OCI-LY3 (cell line): ENCODE measurements at regions not wholly inside any gene's neighbourhood (a gene's known extent, or its start where the extent isn't known, plus 50 kb on each side); places are given as distances from the start of the nearest gene placed in this dataset.

Experiments
- H2AFZ ChIP-seq: fragments of 200-600, 300-600 bp; shearing (Covaris generic); 2 replicates; pipeline ENCODE4 v1.6.0; 2014; ENCODE audit warnings: antibody characterized with exemption, low read depth, low read length
- H3K27ac ChIP-seq: fragments of 200-600, 300-600 bp; sonication (generic); 2 replicates; pipeline ENCODE4 v1.5.1; 2014; ENCODE audit warnings: mild to moderate bottlenecking, low read length, moderate library complexity, mixed read lengths
- H3K27me3 ChIP-seq: fragments of 200-600, 300-600 bp; sonication (generic); 2 replicates; pipeline ENCODE4 v1.6.1; 2014; ENCODE audit warnings: low read depth, low read length, mixed read lengths
- H3K36me3 ChIP-seq: fragments of 200-600, 300-600 bp; sonication (generic); replicated peaks from 2 replicates; pipeline ENCODE3; 2014; ENCODE audit warnings: low read depth, low read length, mixed read lengths
- H3K4me1 ChIP-seq: fragments of 300-600, 200-600 bp; sonication (generic); 2 replicates; pipeline ENCODE4 v1.6.1; 2014; ENCODE audit warnings: low read length, mixed read lengths
- H3K4me2 ChIP-seq: fragments of 200-600, 300-600 bp; sonication (generic); 2 replicates; pipeline ENCODE4 v1.6.1; 2014; ENCODE audit warnings: low read length, mixed read lengths
- H3K4me3 ChIP-seq: fragments of 300-600, 200-600 bp; sonication (generic); 2 replicates; pipeline ENCODE4 v1.5.1; 2014; ENCODE audit warnings: antibody characterized with exemption, mild to moderate bottlenecking, low read length, moderate library complexity
- H3K79me2 ChIP-seq: fragments of 300-600, 200-600 bp; shearing (Covaris generic); 2 replicates; pipeline ENCODE4 v1.6.1; 2014; ENCODE audit warnings: mild to moderate bottlenecking, low read length, mixed read lengths
- H3K9ac ChIP-seq: fragments of 300-600, 200-600 bp; shearing (Covaris generic); 2 replicates; pipeline ENCODE4 v1.6.0; 2014; ENCODE audit warnings: mild to moderate bottlenecking, low read length, moderate library complexity
- H3K9me3 ChIP-seq: fragments of 200-600, 300-600 bp; shearing (Covaris generic); 2 replicates; pipeline ENCODE4 v1.6.1; 2014; ENCODE audit warnings: low read length, mixed read lengths; ENCODE audit not compliant: insufficient read depth
- H4K20me1 ChIP-seq: fragments of 200-600, 300-600 bp; sonication (generic); 2 replicates; pipeline ENCODE4 v1.6.1; 2016; ENCODE audit warnings: low read length, mixed read lengths; ENCODE audit not compliant: insufficient read depth
- CTCF ChIP-seq: fragments of 200-600, 300-600 bp; sonication (generic); IDR thresholded peaks from 2 replicates; pipeline ENCODE4 v1.5.1; 2014; ENCODE audit warnings: antibody characterized with exemption, low read length, low read depth
- EZH2phosphoT487 ChIP-seq: fragments of 200-600 bp; shearing (Covaris generic); IDR thresholded peaks from 2 replicates; pipeline ENCODE4 v1.6.1; 2018; ENCODE audit warnings: antibody characterized with exemption, mixed run types, low read depth

- no peaks in the 10 kb centered on the region for H3K36me3 ChIP-seq
- no peak overlapping the region for H3K9ac ChIP-seq
- no peak overlapping the region for H3K4me3 ChIP-seq
- no peaks in the 10 kb centered on the region for H3K79me2 ChIP-seq
- no peak overlapping the region for H3K27ac ChIP-seq
- peaks cover 6% of the 10 kb centered on the region; the same call in 1 of the 2 replicates for H3K9me3 ChIP-seq
- TF ChIP-seq CTCF (no peak), EZH2phosphoT487 (no peak)
- H3K4me1 ChIP-seq: no peaks in the 10 kb centered on the region
- no peak overlapping the region for H3K4me2 ChIP-seq
- H3K27me3 ChIP-seq: no peaks in the 10 kb centered on the region
- no peaks in the 10 kb centered on the region for H4K20me1 ChIP-seq
- no peak overlapping the region for H2AFZ ChIP-seq
These were observed 66.8 kb downstream of the FOXD1 start for GRCh38 chr5:73381590-73382400.

- H4K20me1 ChIP-seq: no peaks in the 10 kb centered on the region
- no peak overlapping the region for H3K4me2 ChIP-seq
- H3K27me3 ChIP-seq: no peaks in the 10 kb centered on the region
- no peak for TF ChIP-seq CTCF
- TF ChIP-seq EZH2phosphoT487: no peak
- H3K9me3 ChIP-seq: peaks cover 6% of the 10 kb centered on the region; the same call in 1 of the 2 replicates
- H3K36me3 ChIP-seq: no peaks in the 10 kb centered on the region
- no peak overlapping the region for H3K27ac ChIP-seq
- H3K4me3 ChIP-seq: no peak overlapping the region
- no peak overlapping the region for H3K9ac ChIP-seq
- no peaks in the 10 kb centered on the region for H3K79me2 ChIP-seq
- no peaks in the 10 kb centered on the region for H3K4me1 ChIP-seq
- no peak overlapping the region for H2AFZ ChIP-seq
These were observed 67.6 kb downstream of the FOXD1 start for GRCh38 chr5:73380710-73381589.

- Histone ChIP-seq H3K36me3 (no peaks in the 10 kb centered on the region), H3K27ac (no peak overlapping the region), H4K20me1 (no peaks in the 10 kb centered on the region), H2AFZ (no peak overlapping the region), H3K4me3 (no peak overlapping the region), H3K4me1 (no peaks in the 10 kb centered on the region), H3K4me2 (no peak overlapping the region), H3K9ac (no peak overlapping the region), H3K79me2 (no peaks in the 10 kb centered on the region), H3K9me3 (peaks cover 2% of the 10 kb centered on the region; the same call in 1 of the 2 replicates), H3K27me3 (no peaks in the 10 kb centered on the region)
- TF ChIP-seq CTCF (no peak), EZH2phosphoT487 (no peak)
These were observed 68.5 kb downstream of the FOXD1 start for GRCh38 chr5:73380041-73380440.

GRCh38 chr5:73379435-73379834 is 69.1 kb downstream of the FOXD1 start:
- Histone ChIP-seq H3K79me2 (no peaks in the 10 kb centered on the region), H3K4me3 (no peak overlapping the region), H3K27me3 (no peaks in the 10 kb centered on the region), H3K36me3 (no peaks in the 10 kb centered on the region), H4K20me1 (no peaks in the 10 kb centered on the region), H2AFZ (no peak overlapping the region), H3K9me3 (no peaks in the 10 kb centered on the region), H3K4me1 (no peaks in the 10 kb centered on the region), H3K27ac (no peak overlapping the region), H3K4me2 (no peak overlapping the region), H3K9ac (no peak overlapping the region)
- no peak for TF ChIP-seq CTCF
- no peak for TF ChIP-seq EZH2phosphoT487
